K562 (cell line): ENCODE measurements at regions not wholly inside any gene's neighbourhood (a gene's known extent, or its start where the extent isn't known, plus 50 kb on each side); places are given as distances from the start of the nearest gene placed in this dataset.

Experiments used
- ATAC-seq: fragments of 200-7000 bp; cut with Tn5 transposase; 3 replicates; pipeline ENCODE4 v1.9.1; 2020; ENCODE audit warnings: moderate library complexity
- BruUV-seq: library from RNA; stranded (reverse); fragments of 400-500 nt; replicated peaks from 2 replicates; lab custom pipeline; 2021; lab: Mats Ljungman, UMichigan
- CTCF ChIA-PET: fragments of 300-600 bp; formaldehyde crosslinking; extraction: SDS; loops from one replicate; lab custom pipeline; 2021; ENCODE audit warnings: low intra/inter-chr PET ratio; lab: Yijun Ruan, JAX
- POLR2A ChIA-PET: fragments of 300-600, 350-650 bp; sonication (Branson Sonifier 250); formaldehyde crosslinking; extraction: SDS; loops from one replicate; lab custom pipeline; 2021; ENCODE audit warnings: antibody characterized with exemption, inconsistent platforms; lab: Yijun Ruan, JAX
- DNase-seq, 4 experiments: peaks; one replicate each; pipeline versions ENCODE4 v3.0.0 to v3.0.0-alpha.2; 2011 to 2018; ENCODE audit warnings: low spot score in 3 of 4, mixed read lengths in 3 of 4; ENCODE audit errors: extremely low read depth in 1 of 4
- FAIRE-seq: peaks from 2 replicates; lab custom pipeline; 2011; peaks lifted over from hg19 to GRCh38; lab: Jason Lieb, UNC
- H2AFZ ChIP-seq: 2 replicates; pipeline ENCODE4 v1.6.0; 2011; ENCODE audit warnings: low read depth, low read length, control low read depth, inconsistent platforms
- H3K27ac ChIP-seq: fragments of 200-600 bp; 3 replicates; pipeline ENCODE4 v1.8.0; 2011; ENCODE audit warnings: low read depth, mild to moderate bottlenecking, control low read depth, inconsistent platforms, low read length, moderate library complexity, mixed read lengths; ENCODE audit errors: extremely low read depth
- H3K27me3 ChIP-seq, 2 experiments: fragments of 300-600 bp in 1 of 2; 2 replicates in 1 of 2; 3 replicates in 1 of 2; pipeline versions ENCODE4 v1.6.0 to v1.8.0; 2011; ENCODE audit warnings: inconsistent platforms in 2 of 2, low read length in 2 of 2, mild to moderate bottlenecking in 1 of 2, mixed read lengths in 1 of 2, moderate library complexity in 1 of 2; ENCODE audit not compliant: control insufficient read depth in 2 of 2, insufficient read depth in 2 of 2
- H3K36me3 ChIP-seq: fragments of 300-600 bp; 3 replicates; pipeline ENCODE4 v1.8.0; 2011; ENCODE audit warnings: mild to moderate bottlenecking, low read length, inconsistent platforms; ENCODE audit not compliant: control insufficient read depth, insufficient read depth
- H3K4me1 ChIP-seq, 2 experiments: fragments of 200-600 bp in 1 of 2; replicated peaks in 1 of 2; 2 replicates in 1 of 2; 3 replicates in 1 of 2; pipeline versions ENCODE4 v1.5.1 to v1.8.0; 2011; ENCODE audit warnings: inconsistent platforms in 2 of 2, low read length in 2 of 2, mild to moderate bottlenecking in 1 of 2, mixed read lengths in 1 of 2, moderate library complexity in 1 of 2; ENCODE audit not compliant: control insufficient read depth in 2 of 2, insufficient read depth in 2 of 2
- H3K4me2 ChIP-seq: 2 replicates; pipeline ENCODE4 v1.6.1; 2011; ENCODE audit warnings: low read length, control low read depth, inconsistent platforms, mixed read lengths; ENCODE audit not compliant: insufficient read depth
- H3K4me3 ChIP-seq: fragments of 200-600 bp; sonication (generic), shearing (Covaris generic); 2 replicates; pipeline ENCODE4 v1.5.1; 2016; ENCODE audit warnings: control low read depth, inconsistent platforms
- H3K79me2 ChIP-seq: fragments of 200-600 bp; 3 replicates; pipeline ENCODE4 v1.8.0; 2011; ENCODE audit warnings: low read length, inconsistent platforms; ENCODE audit not compliant: control insufficient read depth, insufficient read depth
- H3K9ac ChIP-seq, 2 experiments: 2 replicates each; pipeline versions ENCODE4 v1.6.0 to v1.6.1; 2011; ENCODE audit warnings: low read depth in 2 of 2, low read length in 2 of 2, control low read depth in 1 of 2, inconsistent platforms in 1 of 2, mild to moderate bottlenecking in 1 of 2, mixed read lengths in 1 of 2; ENCODE audit not compliant: insufficient read depth in 1 of 2
- H3K9me1 ChIP-seq: one replicate; pipeline ENCODE4 v1.6.0; 2011; ENCODE audit warnings: inconsistent platforms, mild to moderate bottlenecking, low read length, moderate library complexity; ENCODE audit not compliant: control insufficient read depth, insufficient read depth
- H3K9me3 ChIP-seq: replicated peaks from 2 replicates; pipeline ENCODE4 v1.5.1; 2011; ENCODE audit warnings: low read depth, low read length, inconsistent platforms; ENCODE audit not compliant: control insufficient read depth, insufficient read depth
- H4K20me1 ChIP-seq: replicated peaks from 2 replicates; pipeline ENCODE4 v1.6.1; 2011; ENCODE audit warnings: low read length, inconsistent platforms, mixed read lengths; ENCODE audit not compliant: control insufficient read depth, insufficient read depth
- FOXP1 ChIP-seq: sonication (generic); formaldehyde crosslinking; IDR thresholded peaks from 2 replicates; pipeline ENCODE4 v1.8.0; 2022; ENCODE audit warnings: mild to moderate bottlenecking, missing genetic modification reagents
- HNRNPK ChIP-seq: fragments of 200-400 bp; formaldehyde crosslinking; IDR thresholded peaks from one replicate; pipeline ENCODE4 v1.6.1; 2018; ENCODE audit warnings: mild to moderate bottlenecking, low read depth, low read length; ENCODE audit not compliant: poor library complexity, severe bottlenecking
- KLF10 ChIP-seq: fragments of 250-450 bp; sonication (Bioruptor Pico); IDR thresholded peaks from 2 replicates; pipeline ENCODE4 v1.6.1; 2021; ENCODE audit warnings: matching md5 sums
- SMAD3 ChIP-seq: fragments of 450-650 bp; formaldehyde crosslinking; conservative IDR thresholded peaks from 2 replicates; pipeline ENCODE4 v1.4.0; 2020; ENCODE audit warnings: mild to moderate bottlenecking
- ZBTB49 ChIP-seq: sonication (generic); formaldehyde crosslinking; IDR thresholded peaks from 2 replicates; pipeline ENCODE4 v1.8.0; 2022; ENCODE audit warnings: missing genetic modification reagents, mild to moderate bottlenecking, borderline replicate concordance
- ZBTB7A ChIP-seq: IDR thresholded peaks from 2 replicates; pipeline ENCODE4 v1.6.1; 2011; ENCODE audit warnings: low read depth, mild to moderate bottlenecking, low read length, moderate library complexity, borderline replicate concordance; ENCODE audit not compliant: control insufficient read depth
- ZC3H11A ChIP-seq: IDR thresholded peaks from 2 replicates; pipeline ENCODE4 v1.6.1; 2012; ENCODE audit warnings: low read depth, low read length, improper control_type of control experiment
- ZNF274 ChIP-seq: IDR thresholded peaks from 2 replicates; pipeline ENCODE4 v1.6.1; 2011; ENCODE audit warnings: low read depth, mild to moderate bottlenecking, low read length, moderate library complexity, borderline replicate concordance
- WGBS: fragments of 100-300 bp; shearing (Covaris generic); methylation state at CpG from one replicate; pipeline ENCODE4 v1.1.6; 2016; ENCODE audit warnings: low coverage, mixed read lengths; ENCODE audit not compliant: insufficient coverage; ENCODE audit errors: missing lambda C conversion rate; 5-methylcytosine and 5-hydroxymethylcytosine counted together
- in situ Hi-C: fragments of 300-500 bp; cut with MboI; formaldehyde crosslinking; loops from 4 replicates; pipeline ENCODE4 v1.15.0; 2018; ENCODE audit warnings: inconsistent platforms, mixed read lengths
- intact Hi-C: fragments of 100-400 bp; cut with micrococcal nuclease; formaldehyde crosslinking; loops from 2 replicates; pipeline ENCODE4 v1.14.2; 2022

- Histone ChIP-seq H3K27ac (no peak overlapping the region), H3K27me3 (peaks cover 0 to 9% of the 10 kb centered on the region in 2 experiments; a peak in 2 of 5 replicates), H4K20me1 (no peaks in the 10 kb centered on the region), H3K4me3 (no peak overlapping the region), H3K36me3 (no peaks in the 10 kb centered on the region), H3K4me2 (no peak overlapping the region), H3K79me2 (no peaks in the 10 kb centered on the region), H3K9ac (no peak overlapping the region), H2AFZ (no peak overlapping the region), H3K4me1 (no peaks in the 10 kb centered on the region), H3K9me3 (no peaks in the 10 kb centered on the region), H3K9me1 (no peaks in the 10 kb centered on the region)
- DNase-seq = no peak
- ChIA-PET CTCF (no interaction called here), POLR2A (no interaction called here)
- in situ Hi-C loops = no loop called here
- no peak for FAIRE-seq
- BruUV-seq = no TSS peak
- no peak for TF ChIP-seq FOXP1
- no peak for TF ChIP-seq HNRNPK
- no peak for TF ChIP-seq ZNF274
- TF ChIP-seq KLF10 (CRISPR knock-in tag) = no peak
- intact Hi-C loops = no loop called here
- WGBS = 0% methylated on average over 2 of the region's 2 CpGs
- no peak for ATAC-seq
These were observed 425.2 kb downstream of the METTL4 start for GRCh38 chr18:2146092-2146491.

GRCh38 chr18:2146754-2147153 lies 424.6 kb downstream of the METTL4 start:
- no peak overlapping the region for H2AFZ ChIP-seq

More at GRCh38 chr18:2146754-2147153, 424.6 kb downstream of the METTL4 start:
- Histone ChIP-seq H3K4me3 (no peak overlapping the region), H3K27me3 (peaks cover 0 to 9% of the 10 kb centered on the region in 2 experiments; a peak in 2 of 5 replicates), H3K4me2 (no peak overlapping the region), H3K9me3 (no peaks in the 10 kb centered on the region)
- ChIA-PET CTCF (no interaction called here), POLR2A (no interaction called here)
- WGBS = 13% methylated on average over 2 of the region's 2 CpGs
- intact Hi-C loops (no loop called here), in situ Hi-C loops (no loop called here)
- no peak for TF ChIP-seq ZBTB7A
- no peak for TF ChIP-seq SMAD3 (CRISPR knock-in tag)
- no peak for TF ChIP-seq ZC3H11A
- no peak for TF ChIP-seq ZBTB49 (CRISPR knock-in tag)
- TF ChIP-seq, all 486 proteins: peak for 0
- H4K20me1 ChIP-seq = no peaks in the 10 kb centered on the region
- no peaks in the 10 kb centered on the region for H3K36me3 ChIP-seq
- ATAC-seq (no peak), DNase-seq (no peak), FAIRE-seq (no peak)
- no peaks in the 10 kb centered on the region for H3K4me1 ChIP-seq
- no peaks in the 10 kb centered on the region for H3K9me1 ChIP-seq
- H3K9ac ChIP-seq = no peak overlapping the region
- BruUV-seq = no TSS peak
- H3K79me2 ChIP-seq = no peaks in the 10 kb centered on the region
- no peak overlapping the region for H3K27ac ChIP-seq
